ENCODE measurements at regions not wholly inside any gene's neighbourhood (a gene's known extent, or its start where the extent isn't known, plus 50 kb on each side); places are given as distances from the start of the nearest gene placed in this dataset.

GRCh38 chr2:79292239-79292957 is 132.8 kb upstream of the REG3A start:
- H3K4me3 ChIP-seq (ENCODE audit: low read depth, low read length, poor library complexity, severe bottlenecking) = no peak overlapping the region
- TF ChIP-seq CTCF (conservative IDR thresholded peaks at IDR 0.05; ENCODE audit: low read length) = no peak
- TF ChIP-seq EZH2phosphoT487 (IDR thresholded peaks at IDR 0.05; ENCODE audit: borderline replicate concordance, low read depth, low read length) = no peak
- no peak for DNase-seq (ENCODE audit: low spot score)
- ChIA-PET POLR2A (no interaction called here), CTCF (ENCODE audit: unreplicated experiment) (no interaction called here)
- no peak overlapping the region for H3K27ac ChIP-seq (ENCODE audit: low read depth, low read length, poor library complexity, severe bottlenecking)
- intact Hi-C loops (cut with micrococcal nuclease; ENCODE audit: unreplicated experiment) = no loop called here
- no peaks in the 10 kb centered on the region for H4K20me1 ChIP-seq (ENCODE audit: insufficient read depth, low read length)
- no peak overlapping the region for H3K4me2 ChIP-seq (ENCODE audit: low read length)
- no peaks in the 10 kb centered on the region for H3K9me3 ChIP-seq (ENCODE audit: low read length)
- H3K4me1 ChIP-seq (ENCODE audit: insufficient read depth, low read length, poor library complexity, severe bottlenecking) = no peaks in the 10 kb centered on the region
- H3K79me2 ChIP-seq (ENCODE audit: insufficient read depth, low read depth, low read length) = no peaks in the 10 kb centered on the region
- no peak overlapping the region for H2AFZ ChIP-seq (ENCODE audit: low read length)
- no TSS peak for BruUV-seq (replicated peaks)
- H3K9me2 ChIP-seq (ENCODE audit: insufficient read depth, low read length) = no peaks in the 10 kb centered on the region
- no peaks in the 10 kb centered on the region for H3K36me3 ChIP-seq (ENCODE audit: insufficient read depth, low read length)

- Histone ChIP-seq H2AFZ (ENCODE audit: low read length) (no peak overlapping the region), H4K20me1 (ENCODE audit: insufficient read depth, low read length) (no peaks in the 10 kb centered on the region), H3K36me3 (ENCODE audit: insufficient read depth, low read length) (no peaks in the 10 kb centered on the region), H3K4me3 (ENCODE audit: low read depth, low read length, poor library complexity, severe bottlenecking) (no peak overlapping the region), H3K27ac (ENCODE audit: low read depth, low read length, poor library complexity, severe bottlenecking) (no peak overlapping the region), H3K79me2 (ENCODE audit: insufficient read depth, low read depth, low read length) (no peaks in the 10 kb centered on the region), H3K4me1 (ENCODE audit: insufficient read depth, low read length, poor library complexity, severe bottlenecking) (no peaks in the 10 kb centered on the region), H3K9me2 (ENCODE audit: insufficient read depth, low read length) (no peaks in the 10 kb centered on the region), H3K9me3 (ENCODE audit: low read length) (no peaks in the 10 kb centered on the region), H3K4me2 (ENCODE audit: low read length) (no peak overlapping the region)
- CTCF ChIA-PET (ENCODE audit: unreplicated experiment) = no interaction called here
- no peak for TF ChIP-seq EZH2phosphoT487 (IDR thresholded peaks at IDR 0.05; ENCODE audit: borderline replicate concordance, low read depth, low read length)
- no peak for TF ChIP-seq CTCF (conservative IDR thresholded peaks at IDR 0.05; ENCODE audit: low read length)
- intact Hi-C loops (cut with micrococcal nuclease; ENCODE audit: unreplicated experiment) = no loop called here
- POLR2A ChIA-PET = no interaction called here
- no peak for DNase-seq (ENCODE audit: low spot score)
- BruUV-seq (replicated peaks) = no TSS peak
Measured at GRCh38 chr2:79275863-79276262, 116.3 kb upstream of the REG3A start.

- intact Hi-C loops (cut with micrococcal nuclease; ENCODE audit: unreplicated experiment) = no loop called here
- H3K4me2 ChIP-seq (ENCODE audit: low read length) = no peak overlapping the region
- H4K20me1 ChIP-seq (ENCODE audit: insufficient read depth, low read length) = no peaks in the 10 kb centered on the region
- ChIA-PET POLR2A (interaction anchor here (0.6 kb wide), 2 partner anchors 562 to 611 kb away, joined by 5 read pairs; no protein-coding TSS in a partner anchor), CTCF (ENCODE audit: unreplicated experiment) (no interaction called here)
- H3K4me3 ChIP-seq (ENCODE audit: low read depth, low read length, poor library complexity, severe bottlenecking) = no peak overlapping the region
- no peaks in the 10 kb centered on the region for H3K9me3 ChIP-seq (ENCODE audit: low read length)
- no peaks in the 10 kb centered on the region for H3K4me1 ChIP-seq (ENCODE audit: insufficient read depth, low read length, poor library complexity, severe bottlenecking)
- no peak overlapping the region for H2AFZ ChIP-seq (ENCODE audit: low read length)
- DNase-seq (ENCODE audit: low spot score) = no peak
- H3K79me2 ChIP-seq (ENCODE audit: insufficient read depth, low read depth, low read length) = no peaks in the 10 kb centered on the region
- H3K36me3 ChIP-seq (ENCODE audit: insufficient read depth, low read length) = no peaks in the 10 kb centered on the region
- H3K9me2 ChIP-seq (ENCODE audit: insufficient read depth, low read length) = no peaks in the 10 kb centered on the region
- TF ChIP-seq EZH2phosphoT487 (IDR thresholded peaks at IDR 0.05; ENCODE audit: borderline replicate concordance, low read depth, low read length) (no peak), CTCF (conservative IDR thresholded peaks at IDR 0.05; ENCODE audit: low read length) (peak; percentile 33; the same call in 1 of the 2 replicates)
- H3K27ac ChIP-seq (ENCODE audit: low read depth, low read length, poor library complexity, severe bottlenecking) = no peak overlapping the region
- no TSS peak for BruUV-seq (replicated peaks)
Measured at GRCh38 chr2:79275197-79275596, 115.6 kb upstream of the REG3A start.

Measured in OCI-LY7 (cell line).